ENCODE measurements at regions not wholly inside any gene's neighbourhood (a gene's known extent, or its start where the extent isn't known, plus 50 kb on each side); places are given as distances from the start of the nearest gene placed in this dataset.

GRCh38 chr9:84151236-84151635, 170.6 kb downstream of the RMI1 start:
- Histone ChIP-seq H3K4me1 (no peaks in the 10 kb centered on the region), H3K4me2 (ENCODE audit: low read length) (no peak overlapping the region), H3K36me3 (ENCODE audit: control insufficient read depth, insufficient read depth, low read length) (no peaks in the 10 kb centered on the region), H3K27ac (no peak overlapping the region), H3K9me3 (ENCODE audit: control insufficient read depth, low read length) (no peaks in the 10 kb centered on the region), H3K4me3 (ENCODE audit: low read depth, low read length) (no peak overlapping the region), H2AFZ (no peak overlapping the region), H3K9ac (no peak overlapping the region), H3K79me2 (no peaks in the 10 kb centered on the region), H3K27me3 (ENCODE audit: control insufficient read depth, insufficient read depth, low read length) (no peaks in the 10 kb centered on the region)
- TF ChIP-seq CTCF (IDR thresholded peaks at IDR 0.05), result no peak

GRCh38 chr9:84151640-84152039, 171.0 kb downstream of the RMI1 start:
- H3K4me2 ChIP-seq (ENCODE audit: low read length), result no peak overlapping the region
- H3K9me3 ChIP-seq (ENCODE audit: control insufficient read depth, low read length), result no peaks in the 10 kb centered on the region
- TF ChIP-seq CTCF (IDR thresholded peaks at IDR 0.05), result no peak

GRCh38 chr9:84152204-84152603, 171.6 kb downstream of the RMI1 start:
- Histone ChIP-seq H3K27me3 (ENCODE audit: control insufficient read depth, insufficient read depth, low read length) (no peaks in the 10 kb centered on the region), H2AFZ (no peak overlapping the region), H3K9me3 (ENCODE audit: control insufficient read depth, low read length) (no peaks in the 10 kb centered on the region), H3K4me1 (no peaks in the 10 kb centered on the region), H3K36me3 (ENCODE audit: control insufficient read depth, insufficient read depth, low read length) (no peaks in the 10 kb centered on the region), H3K27ac (no peak overlapping the region), H3K4me2 (ENCODE audit: low read length) (no peak overlapping the region), H3K9ac (no peak overlapping the region), H3K4me3 (ENCODE audit: low read depth, low read length) (no peak overlapping the region), H3K79me2 (no peaks in the 10 kb centered on the region)
- no peak for TF ChIP-seq CTCF (IDR thresholded peaks at IDR 0.05)

More at GRCh38 chr9:84151640-84152039, 171.0 kb downstream of the RMI1 start:
- no peak overlapping the region for H3K4me3 ChIP-seq (ENCODE audit: low read depth, low read length)
- H3K79me2 ChIP-seq, result no peaks in the 10 kb centered on the region
- H3K36me3 ChIP-seq (ENCODE audit: control insufficient read depth, insufficient read depth, low read length), result no peaks in the 10 kb centered on the region
- no peak overlapping the region for H3K9ac ChIP-seq
- no peak overlapping the region for H3K27ac ChIP-seq
- H3K4me1 ChIP-seq, result no peaks in the 10 kb centered on the region
- H3K27me3 ChIP-seq (ENCODE audit: control insufficient read depth, insufficient read depth, low read length), result no peaks in the 10 kb centered on the region
- no peak overlapping the region for H2AFZ ChIP-seq

- H3K9ac ChIP-seq, result no peak overlapping the region
- H3K79me2 ChIP-seq, result no peaks in the 10 kb centered on the region
- no peaks in the 10 kb centered on the region for H3K36me3 ChIP-seq (ENCODE audit: control insufficient read depth, insufficient read depth, low read length)
- no peak overlapping the region for H3K4me3 ChIP-seq (ENCODE audit: low read depth, low read length)
- no peak overlapping the region for H3K4me2 ChIP-seq (ENCODE audit: low read length)
- no peaks in the 10 kb centered on the region for H3K4me1 ChIP-seq
- no peak overlapping the region for H3K27ac ChIP-seq
- H2AFZ ChIP-seq, result no peak overlapping the region
- no peak for TF ChIP-seq CTCF (IDR thresholded peaks at IDR 0.05)
- H3K9me3 ChIP-seq (ENCODE audit: control insufficient read depth, low read length), result no peaks in the 10 kb centered on the region
- no peaks in the 10 kb centered on the region for H3K27me3 ChIP-seq (ENCODE audit: control insufficient read depth, insufficient read depth, low read length)
Measured at GRCh38 chr9:84153885-84154284, 173.3 kb downstream of the RMI1 start.

- no peak overlapping the region for H3K4me2 ChIP-seq (ENCODE audit: low read length)
- no peak overlapping the region for H3K27ac ChIP-seq
- no peak overlapping the region for H3K4me3 ChIP-seq (ENCODE audit: low read depth, low read length)
- no peak overlapping the region for H3K9ac ChIP-seq
- H3K36me3 ChIP-seq (ENCODE audit: control insufficient read depth, insufficient read depth, low read length), result no peaks in the 10 kb centered on the region
- H3K79me2 ChIP-seq, result no peaks in the 10 kb centered on the region
- H2AFZ ChIP-seq, result no peak overlapping the region
- H3K27me3 ChIP-seq (ENCODE audit: control insufficient read depth, insufficient read depth, low read length), result no peaks in the 10 kb centered on the region
- H3K9me3 ChIP-seq (ENCODE audit: control insufficient read depth, low read length), result no peaks in the 10 kb centered on the region
- TF ChIP-seq CTCF (IDR thresholded peaks at IDR 0.05), result no peak
- no peaks in the 10 kb centered on the region for H3K4me1 ChIP-seq
Measured at GRCh38 chr9:84154320-84154719, 173.7 kb downstream of the RMI1 start.

Measured in parathyroid adenoma (tissue), 2 donors.